NCI-H446 treated with DMSO at 0.1 percent for 48 hours (cell line): ENCODE measurements at regions not wholly inside any gene's neighbourhood (a gene's known extent, or its start where the extent isn't known, plus 50 kb on each side); places are given as distances from the start of the nearest gene placed in this dataset.

ENCODE experiments used
- DNase-seq: peaks from one replicate; lab custom pipeline; 2025; lab: John Stamatoyannopoulos, UW

GRCh38 chr3:124410471-124410870 lies 319.8 kb upstream of the UMPS start:
- no peak for DNase-seq

GRCh38 chr3:124411728-124412127 lies 318.5 kb upstream of the UMPS start:
- DNase-seq = no peak

GRCh38 chr3:124412644-124413043 lies 317.6 kb upstream of the UMPS start:
- DNase-seq = no peak

- DNase-seq = no peak
Measured at GRCh38 chr3:124413393-124413792, 316.9 kb upstream of the UMPS start.

- peak; percentile 70 for DNase-seq
Measured at GRCh38 chr3:124413989-124414598, 316.2 kb upstream of the UMPS start.

- DNase-seq = no peak
Measured at GRCh38 chr3:124415446-124415960, 314.7 kb upstream of the UMPS start.

GRCh38 chr3:124419303-124419702 lies 310.9 kb upstream of the UMPS start:
- no peak for DNase-seq

GRCh38 chr3:124420392-124420791 lies 309.9 kb upstream of the UMPS start:
- no peak for DNase-seq

GRCh38 chr3:124422805-124423204 lies 307.4 kb upstream of the UMPS start:
- no peak for DNase-seq

- DNase-seq = no peak
Measured at GRCh38 chr3:124424396-124424795, 305.9 kb upstream of the UMPS start.

- no peak for DNase-seq
Measured at GRCh38 chr3:124425972-124426371, 304.3 kb upstream of the UMPS start.

GRCh38 chr3:124428372-124429128 lies 301.7 kb upstream of the UMPS start:
- DNase-seq = peak; percentile 16

GRCh38 chr3:124429129-124429815 lies 301.0 kb upstream of the UMPS start:
- peak; percentile 99 for DNase-seq

- DNase-seq = no peak
Measured at GRCh38 chr3:124431331-124431994, 298.8 kb upstream of the UMPS start.

GRCh38 chr3:124434176-124434575 lies 296.1 kb upstream of the UMPS start:
- DNase-seq = no peak

GRCh38 chr3:124435467-124435866 lies 294.8 kb upstream of the UMPS start:
- DNase-seq = no peak

- no peak for DNase-seq
Measured at GRCh38 chr3:124438813-124439212, 291.4 kb upstream of the UMPS start.

- no peak for DNase-seq
Measured at GRCh38 chr3:124439603-124440002, 290.6 kb upstream of the UMPS start.

GRCh38 chr3:124441766-124442165 lies 288.5 kb upstream of the UMPS start:
- no peak for DNase-seq

- no peak for DNase-seq
Measured at GRCh38 chr3:124442463-124442862, 287.8 kb upstream of the UMPS start.

- no peak for DNase-seq
Measured at GRCh38 chr3:124443446-124443845, 286.8 kb upstream of the UMPS start.

- DNase-seq = no peak
Measured at GRCh38 chr3:124444075-124444474, 286.2 kb upstream of the UMPS start.
